ENCODE measurements at regions not wholly inside any gene's neighbourhood (a gene's known extent, or its start where the extent isn't known, plus 50 kb on each side); places are given as distances from the start of the nearest gene placed in this dataset.
"Not testable (repeated sequence)": the region's sequence is repeated elsewhere in the genome, so short reads cannot be mapped to it uniquely, and the experiment has no call there.

- no peak for DNase-seq (ENCODE audit: low read depth in 3 of 3)
Measured at GRCh38 chrX:12052109-12052508, 86.2 kb upstream of the FRMPD4 start.

DNA sequence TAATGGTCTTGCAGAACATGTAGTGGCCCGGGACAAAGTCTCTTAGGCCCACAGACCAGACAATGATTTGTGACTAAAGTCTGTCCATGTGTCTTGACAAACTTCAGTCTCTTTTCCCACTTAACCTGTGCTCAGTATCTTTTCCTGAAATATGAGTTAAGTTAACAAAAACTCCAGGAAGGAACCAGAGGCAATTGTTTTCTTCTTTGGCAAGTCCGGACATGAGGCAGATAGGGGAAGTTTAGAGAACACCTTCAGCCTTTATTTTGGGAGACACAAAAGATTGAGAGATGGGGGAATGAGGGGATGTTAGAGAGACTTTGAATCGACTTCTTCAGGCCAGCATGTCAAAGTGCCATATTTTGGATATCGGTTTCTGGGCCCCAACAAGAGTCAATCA lies 80.2 kb upstream of the FRMPD4 start:
- DNase-seq (ENCODE audit: low read depth in 3 of 3) = no peak

GRCh38 chrX:12060489-12061260 lies 77.6 kb upstream of the FRMPD4 start:
- DNase-seq (ENCODE audit: low read depth in 3 of 3) = no peak

DNA sequence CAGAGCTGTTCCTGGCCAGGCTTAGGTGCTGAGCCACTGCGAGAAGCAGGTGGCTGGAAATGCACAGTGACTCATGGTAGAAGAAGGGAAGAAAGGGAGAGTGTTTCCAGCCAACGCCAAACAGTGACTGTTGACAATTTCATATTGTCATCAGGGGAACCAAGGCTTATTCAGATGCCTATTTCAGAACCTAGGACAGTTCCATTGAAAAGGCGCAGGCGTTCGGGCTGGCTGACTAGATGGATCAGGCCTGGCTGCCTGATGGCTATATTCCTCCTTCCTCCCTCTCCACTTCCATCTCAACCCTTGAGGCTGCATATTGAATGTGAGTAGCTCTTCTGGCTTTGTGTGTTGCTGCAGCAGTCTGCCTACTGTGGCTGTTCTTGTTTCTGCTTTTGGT lies 73.0 kb upstream of the FRMPD4 start:
- no peak for DNase-seq (ENCODE audit: low read depth in 3 of 3)

DNA sequence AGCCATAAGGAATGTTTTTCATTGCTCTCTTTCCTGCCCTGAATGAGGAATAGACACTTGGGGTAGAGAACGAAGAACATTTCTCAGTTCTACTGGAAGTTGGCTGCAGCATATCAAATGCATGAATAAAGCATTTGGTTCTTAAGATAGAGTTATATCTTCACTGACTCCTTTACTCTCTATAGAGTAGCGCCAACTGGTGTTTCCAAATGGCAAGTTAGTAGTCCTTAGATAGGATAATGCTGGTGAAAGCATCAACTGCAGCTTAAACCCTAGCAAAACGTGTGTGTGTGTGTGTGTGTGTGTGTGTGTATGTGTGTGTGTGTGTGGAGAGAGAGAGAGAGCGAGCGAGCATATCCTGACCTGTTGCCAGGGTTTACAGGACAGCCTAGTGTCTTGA lies 62.2 kb upstream of the FRMPD4 start:
- DNase-seq (ENCODE audit: low read depth in 3 of 3) = no peak

DNA sequence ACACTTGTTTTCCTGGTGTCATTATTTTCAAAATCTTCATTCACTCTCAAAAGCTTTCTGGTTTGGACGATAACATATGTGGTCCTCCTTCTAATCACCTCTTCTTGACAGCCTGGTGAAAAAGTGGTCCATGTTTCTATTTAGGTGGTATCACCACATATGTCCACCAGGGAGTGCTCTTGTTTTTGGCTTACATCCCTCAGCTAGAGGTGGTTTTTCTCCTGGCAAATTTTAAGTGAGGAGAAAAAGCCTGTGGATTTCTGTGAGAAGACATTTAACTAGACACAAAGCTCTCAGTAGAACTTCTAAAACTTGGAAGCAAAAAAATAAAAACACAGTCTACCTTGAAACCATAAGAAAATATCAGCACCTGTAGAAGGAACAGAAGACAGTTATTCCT lies 58.0 kb upstream of the FRMPD4 start:
- DNase-seq (ENCODE audit: low read depth in 3 of 3) = no peak

- not testable (repeated sequence) for DNase-seq (ENCODE audit: low read depth in 3 of 3)
Measured at GRCh38 chrX:12082959-12083358, 55.3 kb upstream of the FRMPD4 start.

Measured in stimulated activated CD4-positive, alpha-beta T cell treated with anti-CD3 and anti-CD28 coated beads, TNF-alpha, amount 100 ng/mL, for 48 hours (primary cell).